A172 (cell line): ENCODE measurements at regions not wholly inside any gene's neighbourhood (a gene's known extent, or its start where the extent isn't known, plus 50 kb on each side); places are given as distances from the start of the nearest gene placed in this dataset.
"Not testable (repeated sequence)": the region's sequence is repeated elsewhere in the genome, so short reads cannot be mapped to it uniquely, and the experiment has no call there.

Experiments
- DNase-seq: peaks from one replicate; pipeline ENCODE4 v3.0.0-alpha.2; 2015; ENCODE audit warnings: low spot score

DNA sequence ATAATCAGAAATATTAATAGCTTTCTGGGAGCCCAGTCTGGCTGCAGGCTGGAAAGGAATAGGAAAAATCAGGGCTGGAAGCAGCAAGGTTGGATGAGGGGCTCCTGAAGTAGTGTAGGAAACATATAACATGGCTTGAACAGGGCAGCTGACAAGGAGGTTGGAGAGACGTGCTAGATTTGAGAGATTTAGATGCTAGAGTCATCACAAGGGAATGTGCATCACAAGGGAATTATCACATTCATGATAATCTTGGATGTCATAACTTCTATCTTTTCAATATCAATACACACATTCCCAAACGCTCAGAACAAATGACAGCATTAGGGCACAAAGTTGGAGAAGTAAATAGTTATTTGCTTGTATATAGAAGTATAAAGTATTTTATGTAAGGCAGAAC is 120.9 kb upstream of the EGFR start:
- DNase-seq, result no peak

DNA sequence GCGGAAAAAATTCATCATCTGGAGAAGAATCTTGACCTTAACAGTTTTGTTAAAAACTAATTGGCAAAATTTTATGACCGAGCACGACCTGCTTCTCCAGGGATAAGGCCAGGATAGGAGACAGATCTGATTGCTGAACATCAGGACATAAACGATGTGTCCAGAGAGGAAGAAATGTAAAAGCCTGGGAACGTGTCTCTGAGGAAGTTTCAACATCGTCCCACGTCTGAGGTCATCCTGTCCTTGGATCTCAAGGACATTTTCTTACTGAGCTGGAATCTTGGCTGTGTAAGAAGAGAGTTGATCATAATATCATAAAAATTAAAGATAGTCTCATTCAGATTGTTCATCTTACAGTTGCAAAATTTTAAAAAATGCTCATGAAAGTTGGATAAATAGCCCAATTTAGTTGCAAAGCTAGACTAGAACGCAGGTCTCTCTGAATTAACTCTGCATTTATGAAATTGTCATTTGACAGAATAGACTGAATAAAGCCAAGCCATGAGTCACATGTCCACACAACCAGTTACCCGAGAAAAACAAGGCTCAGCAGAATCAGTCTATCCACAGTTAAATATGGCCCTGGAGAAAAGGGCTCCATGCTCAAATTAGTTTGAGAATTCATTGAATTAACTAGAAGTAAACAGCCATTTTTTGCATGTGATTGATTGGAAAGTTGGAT is 120.0 kb upstream of the EGFR start:
- DNase-seq, result no peak

DNA sequence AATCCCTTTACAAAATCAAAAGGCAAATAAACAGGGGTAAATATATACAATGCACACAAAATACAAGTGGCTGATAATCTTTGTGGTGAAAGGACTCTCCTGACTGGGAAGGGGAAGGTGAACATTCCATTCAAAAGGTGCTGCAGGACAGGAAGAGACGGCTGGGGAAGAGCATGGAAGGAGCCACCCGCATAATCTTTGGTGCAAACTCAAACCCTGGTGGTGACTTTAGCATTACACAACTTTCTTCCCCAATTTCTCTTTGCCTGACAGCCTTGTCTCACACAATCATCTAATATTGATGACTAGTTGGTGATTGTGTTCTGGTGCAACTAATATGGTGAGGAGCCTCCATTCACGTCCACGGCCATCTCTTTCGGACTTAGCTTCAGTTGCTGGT is 117.0 kb upstream of the EGFR start:
- DNase-seq, result no peak

DNA sequence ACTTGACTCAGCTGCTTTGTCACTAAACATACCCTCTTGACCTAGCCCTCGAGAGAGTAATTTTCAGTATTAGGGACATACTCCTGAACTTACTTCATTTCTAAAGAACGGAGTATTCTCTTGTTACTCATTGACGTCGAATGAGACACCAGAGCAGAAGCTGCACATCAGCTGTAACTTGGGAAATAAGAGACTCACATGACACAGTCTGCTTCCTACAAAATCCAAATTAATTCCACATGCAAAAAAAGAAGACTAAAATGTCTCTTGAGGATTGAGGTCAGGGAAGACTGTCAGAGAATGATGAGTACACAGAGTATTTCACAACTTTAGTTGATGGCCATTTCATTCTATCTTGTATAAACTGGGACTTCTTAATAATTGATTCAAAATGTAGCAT is 114.7 kb upstream of the EGFR start:
- DNase-seq, result peak; percentile 21

DNA sequence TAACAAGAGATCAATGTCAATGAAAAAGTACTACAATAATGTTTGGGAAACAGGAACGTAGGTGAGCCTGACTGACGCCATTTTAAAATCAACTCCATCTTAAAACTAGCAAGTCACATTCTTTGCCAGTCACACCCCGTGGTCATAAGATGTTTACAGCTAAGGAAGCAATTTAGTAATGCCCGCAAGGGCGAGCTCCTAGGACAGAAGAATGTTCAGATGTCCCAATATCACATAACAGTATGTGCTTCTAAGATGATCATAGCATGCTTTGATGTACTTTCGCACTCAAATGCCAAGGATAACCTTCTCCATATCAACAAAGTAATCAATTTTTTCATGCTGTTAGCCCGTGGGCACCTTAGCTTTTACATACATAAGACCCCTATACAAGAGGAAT is 113.8 kb upstream of the EGFR start:
- DNase-seq, result no peak

DNA sequence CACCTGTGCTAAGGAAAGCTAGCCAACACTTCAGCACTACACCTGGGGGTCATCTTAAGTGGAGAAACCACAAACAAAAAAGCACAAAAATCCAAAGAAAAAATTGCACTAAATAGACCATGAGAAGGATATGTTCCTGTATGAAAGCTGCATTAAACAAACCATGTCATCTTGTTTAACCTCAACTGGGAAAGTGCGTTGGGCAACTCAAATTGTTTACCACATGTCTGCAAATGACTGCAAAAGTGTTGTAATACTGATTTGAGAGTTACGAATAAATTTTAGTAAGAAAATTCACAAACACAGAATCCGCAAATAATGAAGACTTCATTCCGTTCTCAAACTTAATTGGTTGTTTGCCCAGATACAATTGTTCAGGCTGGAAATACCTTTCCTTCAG is 111.9 kb upstream of the EGFR start:
- DNase-seq, result no peak

DNA sequence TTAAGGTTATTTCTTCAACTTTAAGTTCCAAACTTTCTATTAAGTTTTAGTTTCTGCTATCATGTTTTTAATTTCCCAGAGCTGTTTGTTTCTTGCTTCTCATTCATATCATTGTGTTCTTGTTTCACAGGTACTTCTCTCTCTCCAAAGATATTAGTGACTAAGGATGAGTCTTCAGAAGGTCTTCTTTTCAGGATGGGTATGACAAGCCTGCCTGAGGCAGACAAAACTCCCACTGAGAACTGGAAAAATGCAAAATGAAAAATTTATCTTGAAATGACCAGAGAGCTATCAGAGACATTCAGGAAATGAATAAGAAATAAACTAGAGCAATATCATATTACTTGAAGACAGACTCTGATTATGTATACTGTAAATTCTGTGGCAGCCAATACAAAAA is 110.8 kb upstream of the EGFR start:
- DNase-seq, result no peak

DNA sequence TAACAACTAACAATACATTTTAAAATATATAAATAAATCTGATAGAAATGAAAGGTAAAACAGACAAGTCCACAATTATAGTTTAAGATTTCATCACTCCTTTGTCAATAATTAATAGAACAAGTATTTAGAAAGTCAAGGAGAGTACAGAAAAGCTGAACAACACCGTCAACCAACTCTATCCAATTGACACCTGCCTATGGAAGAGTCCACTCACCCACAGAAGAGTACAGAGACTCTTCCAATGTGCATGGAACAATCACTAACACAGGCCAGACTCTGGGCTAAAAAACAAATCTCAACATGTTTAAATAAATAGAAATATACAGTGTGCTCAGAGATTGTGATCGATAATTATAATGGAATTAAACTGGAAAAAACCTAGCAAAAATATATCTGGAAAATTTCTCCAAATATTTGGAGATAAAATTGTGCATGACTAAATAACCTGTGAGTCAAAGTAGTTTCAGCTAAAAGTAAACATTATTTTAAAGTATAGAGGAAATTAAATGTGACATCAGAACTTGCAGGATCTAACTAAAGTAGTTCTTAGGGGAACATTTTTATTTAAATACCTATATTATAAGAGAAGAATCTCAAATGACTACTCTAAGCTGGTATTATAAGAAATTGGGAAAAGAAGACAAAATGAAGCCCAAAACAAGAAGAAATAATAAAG is 109.9 kb upstream of the EGFR start:
- no peak for DNase-seq

DNA sequence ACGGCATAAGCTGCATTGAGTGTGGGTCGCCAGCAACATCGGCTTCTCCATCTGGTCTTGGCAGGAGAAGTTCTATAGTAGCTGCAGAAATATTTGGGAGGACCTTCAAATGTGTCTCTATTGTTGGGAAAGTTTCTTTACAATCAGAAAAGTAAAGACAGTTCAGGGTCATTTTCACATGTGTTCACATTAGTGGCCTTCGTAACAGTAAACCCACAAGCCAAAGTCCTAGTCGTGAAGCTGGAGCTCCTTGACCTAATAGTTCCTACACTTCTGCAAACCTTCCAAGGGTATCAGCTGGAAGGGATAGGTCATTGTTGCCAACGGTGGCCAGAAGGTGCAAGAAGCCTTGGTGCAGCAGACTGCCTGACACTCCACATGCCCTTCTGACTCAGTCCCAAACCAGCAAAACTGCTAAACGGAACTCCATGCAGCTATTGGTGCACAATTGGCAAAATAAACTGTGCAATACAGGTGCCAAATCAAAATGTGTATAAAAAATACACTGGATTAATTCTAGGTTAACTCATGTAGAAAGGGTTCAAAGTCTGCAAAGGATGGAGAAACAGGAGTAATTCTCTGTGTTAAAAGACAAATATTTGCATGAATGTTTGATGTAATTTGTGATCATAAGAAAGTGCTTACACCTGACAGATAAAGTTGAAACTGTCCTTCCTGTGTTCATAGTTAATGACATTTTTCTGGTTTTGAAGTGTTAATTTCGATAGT is 102.8 kb upstream of the EGFR start:
- no peak for DNase-seq

DNA sequence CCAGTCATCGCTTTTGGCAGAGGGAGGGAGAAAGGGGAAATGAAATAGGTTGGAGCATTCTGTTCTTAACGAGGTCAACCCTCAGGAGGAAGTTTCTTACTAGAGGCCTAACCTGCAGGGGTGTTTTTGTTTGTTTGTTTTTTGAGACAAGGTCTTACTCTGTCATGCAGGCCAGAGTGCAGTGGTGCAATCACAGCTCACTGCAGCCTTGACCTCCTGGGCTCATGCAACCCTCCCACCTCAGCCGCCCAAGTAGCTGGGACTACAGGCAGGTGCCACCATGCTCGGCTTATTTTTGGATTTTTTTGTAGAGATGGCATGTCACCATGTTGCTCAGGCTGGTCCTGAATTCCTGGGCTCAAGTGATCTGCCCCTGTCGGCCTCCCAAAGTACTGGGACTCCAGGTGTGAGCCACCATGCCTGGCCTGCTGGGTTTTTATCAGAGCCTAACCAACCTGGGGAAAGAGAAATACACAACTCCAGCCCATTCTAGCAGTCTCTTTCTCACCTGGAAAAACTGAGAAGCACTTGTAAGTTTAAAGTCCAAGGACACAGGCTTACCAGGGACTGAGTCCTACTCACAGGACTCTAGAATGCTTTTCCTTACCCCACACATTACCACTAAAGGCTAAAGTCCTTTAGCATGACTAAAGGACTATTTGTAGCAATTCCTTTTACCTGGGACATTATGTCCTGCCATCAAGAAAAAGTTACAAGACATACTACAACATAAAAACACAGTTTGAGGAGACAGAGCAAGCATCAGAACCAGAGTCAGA is 101.0 kb upstream of the EGFR start:
- DNase-seq, result no peak

DNA sequence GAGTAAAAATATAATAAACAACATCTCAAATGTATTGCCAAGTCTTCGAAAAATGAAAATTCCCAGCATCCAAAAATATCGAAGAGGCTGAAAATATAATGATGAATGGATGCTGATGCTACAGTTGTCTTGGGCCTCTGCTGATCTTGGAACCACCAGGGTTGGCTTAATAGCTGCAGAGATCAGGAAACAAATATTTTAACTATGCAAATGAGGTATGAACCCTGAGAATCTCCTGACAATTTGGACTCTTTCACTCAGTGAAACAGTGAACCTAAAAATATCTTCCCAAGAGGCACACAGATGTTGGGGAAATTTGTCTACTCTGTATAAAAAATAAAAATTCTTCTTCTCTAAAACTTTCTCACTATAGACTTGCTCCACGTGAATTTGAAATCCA is 97.7 kb upstream of the EGFR start:
- no peak for DNase-seq

DNA sequence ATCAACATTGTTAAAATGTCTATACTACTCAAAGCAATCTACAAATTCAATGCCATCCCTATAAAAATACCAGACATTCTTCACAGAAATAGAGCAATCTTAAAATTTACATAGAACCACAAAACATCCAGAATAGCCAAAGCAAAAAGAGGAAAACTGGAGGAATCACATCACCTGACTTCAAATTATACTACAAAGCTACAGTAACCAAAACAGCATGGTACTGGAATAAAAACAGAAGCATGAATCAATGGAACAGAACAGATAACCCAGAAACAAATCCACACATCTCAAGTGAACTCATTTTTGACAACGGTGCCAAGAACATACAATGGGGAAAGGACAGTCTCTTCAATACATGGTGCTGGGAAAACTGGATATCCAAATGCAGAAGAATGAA is 87.3 kb upstream of the EGFR start:
- no peak for DNase-seq

DNA sequence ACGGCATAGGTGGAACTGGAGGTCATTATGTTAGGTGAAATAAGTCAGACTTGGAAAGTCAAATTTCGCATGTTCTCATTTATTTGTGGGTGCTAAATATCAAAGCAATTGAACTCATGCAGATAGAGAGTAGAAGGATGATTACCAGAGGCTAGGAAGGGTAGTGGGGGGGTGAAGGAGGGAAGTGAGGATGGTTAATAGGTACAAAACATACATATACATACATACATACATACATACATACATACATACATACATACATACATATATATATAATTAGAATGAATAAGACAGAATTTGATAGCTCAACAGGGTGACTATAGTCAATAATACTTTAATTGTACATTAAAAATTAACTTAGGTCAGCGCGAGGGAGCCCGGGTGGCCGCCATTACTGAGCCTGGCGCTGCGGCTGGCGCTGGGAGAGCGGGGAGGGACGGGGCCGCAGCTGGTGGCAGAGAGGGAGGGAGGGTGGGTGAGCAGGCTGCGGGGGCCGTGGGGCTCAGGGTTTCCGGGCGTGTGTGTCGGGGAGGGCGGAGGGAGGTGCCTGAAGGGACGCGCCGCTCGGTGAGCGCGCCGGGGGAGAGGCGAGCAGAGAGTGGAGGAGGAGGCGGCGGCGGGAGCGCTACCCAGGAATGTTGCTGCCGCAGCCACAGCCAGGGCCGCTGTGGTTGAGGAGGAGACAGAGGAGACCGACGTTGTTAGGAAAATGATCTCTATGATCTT is 85.8 kb upstream of the EGFR start:
- DNase-seq, result peak; percentile 71

DNA sequence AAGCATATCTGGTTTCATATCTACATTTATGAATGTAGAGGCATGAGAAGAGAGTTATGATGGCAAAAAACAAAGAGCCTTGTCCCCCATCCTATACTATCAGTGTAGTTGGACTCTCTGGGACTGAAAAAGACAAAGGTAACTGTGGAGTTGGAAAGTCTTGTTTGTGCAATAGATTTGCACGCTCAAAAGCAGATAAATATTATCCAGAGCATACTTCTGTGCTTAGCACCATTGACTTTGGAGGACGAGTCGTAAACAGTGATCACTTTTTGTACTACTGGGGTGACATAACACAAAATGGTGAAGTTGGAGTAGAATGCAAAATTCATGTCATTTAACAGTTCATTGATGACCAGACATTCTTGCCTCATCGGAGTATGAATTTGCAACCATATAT is 85.2 kb upstream of the EGFR start:
- no peak for DNase-seq

DNA sequence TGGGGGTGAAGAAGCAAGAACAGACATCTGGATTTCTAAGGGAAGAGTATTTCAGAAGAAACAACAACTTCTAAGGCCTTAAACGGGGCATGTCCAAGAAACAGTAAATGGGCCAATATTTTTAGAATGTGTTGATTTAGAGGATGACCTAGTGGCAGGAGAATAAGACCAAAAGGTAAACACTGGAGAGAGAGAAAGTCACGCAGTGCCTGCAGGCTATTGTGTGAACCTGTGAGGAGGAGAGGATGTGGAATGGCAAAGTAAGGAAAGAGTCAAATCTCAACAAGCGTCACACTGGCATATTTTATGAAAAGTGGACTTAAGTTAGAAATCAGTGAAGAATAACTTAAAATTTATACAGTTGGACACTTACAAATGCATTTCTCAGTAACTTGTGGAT is 78.1 kb upstream of the EGFR start:
- no peak for DNase-seq

DNA sequence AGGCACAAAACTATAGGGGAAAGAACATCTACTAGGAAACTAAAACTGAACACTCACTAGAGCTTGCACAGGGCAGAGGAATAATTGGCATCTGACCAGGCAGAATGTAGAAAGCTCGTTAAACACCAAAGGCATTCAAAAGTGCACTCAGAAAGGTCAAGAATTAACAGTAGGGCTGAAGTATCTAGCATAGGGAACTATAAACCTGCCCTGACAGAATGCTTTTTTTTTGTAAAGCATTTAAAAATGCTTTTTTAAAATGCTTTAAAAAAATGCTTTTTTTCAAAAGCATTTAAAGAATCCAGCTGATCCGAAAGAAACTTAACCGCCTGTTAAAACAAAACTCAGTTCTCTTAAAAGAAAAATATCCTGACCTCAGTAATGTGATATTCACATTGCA is 74.6 kb upstream of the EGFR start:
- DNase-seq, result peak; percentile 32

DNA sequence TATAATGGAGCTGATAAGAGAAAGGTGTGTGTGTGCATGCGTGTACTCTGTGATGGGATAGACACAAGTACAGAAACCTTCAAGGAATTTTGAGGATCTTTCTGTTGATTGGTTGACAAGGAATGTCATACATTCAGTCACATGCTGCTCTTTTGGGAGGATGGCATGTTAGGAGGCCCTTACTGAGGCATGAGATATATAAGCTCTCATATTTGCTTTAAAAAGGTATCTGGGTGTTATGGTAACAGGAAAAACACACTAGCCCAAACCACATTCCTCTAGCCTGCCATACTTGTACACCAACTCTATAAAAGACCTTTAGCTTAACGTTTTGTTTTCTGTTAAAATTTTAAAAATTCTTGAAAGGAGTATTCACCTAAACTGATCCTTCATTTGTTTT is 72.5 kb upstream of the EGFR start:
- no peak for DNase-seq

DNA sequence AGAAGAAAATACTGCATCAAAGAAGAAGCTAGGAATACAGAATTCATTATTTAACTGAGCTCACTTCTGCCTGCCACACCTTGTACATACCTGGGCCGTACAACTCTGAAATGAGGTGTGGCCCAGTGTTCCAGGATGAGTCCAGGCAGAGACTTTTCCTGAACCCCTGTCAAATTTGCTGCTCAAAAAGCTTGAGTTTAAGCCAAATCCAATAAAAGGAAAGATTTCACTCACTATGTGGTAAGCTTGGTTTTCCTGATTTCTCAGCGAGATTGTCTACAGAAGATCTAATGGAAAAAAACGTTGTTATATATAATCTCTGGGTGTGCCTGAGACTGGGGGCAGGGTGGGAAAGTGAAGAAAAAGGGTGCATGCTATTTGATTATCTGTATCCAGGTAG is 72.1 kb upstream of the EGFR start:
- no peak for DNase-seq

DNA sequence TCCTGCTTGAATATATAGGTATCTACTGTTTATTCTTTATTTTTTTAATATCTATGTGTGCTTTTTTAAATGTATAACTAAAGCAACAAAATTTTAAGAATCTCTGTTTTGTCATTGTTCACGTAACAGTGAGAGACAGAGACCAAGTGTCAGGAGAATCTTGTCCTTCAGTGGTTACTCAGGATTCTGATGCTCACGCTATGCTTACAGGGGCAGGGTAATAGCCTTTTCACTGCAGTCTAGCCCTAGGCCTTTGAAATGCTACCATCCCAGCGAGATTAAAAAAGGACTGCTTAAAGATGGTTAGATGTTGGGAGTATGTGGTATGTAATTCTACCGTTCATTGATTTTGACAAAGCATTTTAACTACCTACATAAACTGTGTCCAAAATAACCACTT is 71.6 kb upstream of the EGFR start:
- DNase-seq, result no peak

DNA sequence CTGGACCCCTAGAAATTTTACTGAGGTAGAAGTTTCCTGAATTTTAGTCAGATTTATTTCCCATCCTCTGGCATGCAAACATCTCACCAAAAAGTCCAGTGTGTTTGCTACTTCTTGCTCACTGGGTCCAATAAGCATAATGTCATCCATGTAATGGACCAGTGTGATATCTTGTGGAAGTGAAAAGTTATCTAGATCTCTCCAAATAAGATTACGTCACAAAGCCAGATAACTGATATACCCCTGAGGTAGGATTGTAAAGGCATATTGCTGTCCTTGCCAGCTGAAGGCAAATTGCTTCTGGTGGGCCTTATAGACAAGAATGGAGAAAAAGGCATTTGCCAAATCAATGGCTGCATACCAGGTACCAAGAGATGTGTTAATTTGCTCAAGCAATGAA is 69.3 kb upstream of the EGFR start:
- not testable (repeated sequence) for DNase-seq

DNA sequence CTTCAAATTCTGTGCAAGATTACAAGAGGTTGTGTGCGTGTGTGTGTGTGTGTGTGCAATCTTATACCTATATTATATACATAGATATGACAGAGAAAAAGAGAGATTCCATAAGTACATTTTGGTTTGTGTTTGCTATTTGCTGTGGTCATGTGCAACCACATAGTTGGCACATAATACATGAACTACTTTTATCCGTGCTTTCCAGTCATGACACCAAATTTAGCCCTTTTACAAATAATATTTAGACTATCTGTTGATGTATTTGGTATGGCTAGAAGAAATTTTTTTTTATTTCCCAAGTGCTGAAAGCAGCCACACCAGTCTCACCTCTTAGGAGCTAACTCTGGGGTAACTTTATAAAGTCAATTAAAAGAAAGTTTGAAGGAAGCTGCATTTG is 63.5 kb upstream of the EGFR start:
- DNase-seq, result no peak
